Pancreas (tissue), 10 donors: ENCODE measurements at regions not wholly inside any gene's neighbourhood (a gene's known extent, or its start where the extent isn't known, plus 50 kb on each side); places are given as distances from the start of the nearest gene placed in this dataset.

Experiments used
- ATAC-seq, 4 donors: fragments of 200-7000 bp; cut with Tn5 transposase; one replicate each; pipeline versions ENCODE4 v1.8.0 to v1.9.1; 2020; ENCODE audit warnings: mild to moderate bottlenecking in 4 of 4, moderate library complexity in 4 of 4
- DNase-seq, 6 donors: peaks; one replicate each; pipeline ENCODE4 v3.0.0-alpha.2; 2020
- FAIRE-seq: peaks from 2 replicates; lab custom pipeline; 2012; peaks lifted over from hg19 to GRCh38; lab: Jason Lieb, UNC
- H3K27ac ChIP-seq, 4 donors: fragments of 200-600 bp; sonication (generic); 1 replicate in 3 of 4; 2 replicates in 1 of 4; pipeline versions ENCODE4 v1.5.0 to v1.8.0; 2020
- H3K27me3 ChIP-seq, 4 donors: fragments of 200-600 bp; one replicate each; pipeline ENCODE4 v1.8.0; 2021
- H3K36me3 ChIP-seq, 3 donors: fragments of 200-600 bp; sonication (generic) in 1 of 3; one replicate each; pipeline versions ENCODE4 v1.5.0 to v1.8.0; 2020 to 2021
- H3K4me1 ChIP-seq, 3 donors: fragments of 200-600 bp; one replicate each; pipeline ENCODE4 v1.8.0; 2021
- H3K4me3 ChIP-seq, 4 donors: fragments of 200-600 bp; sonication (generic) in 2 of 4; one replicate each; pipeline versions ENCODE4 v1.5.0 to v1.8.0; 2020 to 2021
- H3K9me3 ChIP-seq, 4 donors: fragments of 200-600 bp; one replicate each; pipeline ENCODE4 v1.8.0; 2021
- WGBS, 2 donors: extraction: QIAGEN DNeasy Blood & Tissue Kit; methylation state at CpG; one replicate each; pipeline ENCODE4 v1.1.7; 2013; 5-methylcytosine and 5-hydroxymethylcytosine counted together
- intact Hi-C, 3 donors: fragments of 100-400 bp; cut with DNase I; formaldehyde crosslinking; loops; one replicate each; pipeline versions ENCODE4 v1.11.1 to v1.14.2; 2022
- TF ChIP-seq, protein P1 (sequence below), 4 donors: fragments of 200-600 bp; sonication (generic) in 3 of 4; IDR thresholded peaks; one replicate each; pipeline versions ENCODE4 v1.5.0 to v1.8.0; 2021; ENCODE audit warnings: antibody characterized with exemption in 4 of 4
- donor health status: healthy with polysubstance abuse.
- donor health status: DM: no; HTN: no; CAD: no; lungs with moderate emphysema.
- donor health status: DM: no; HTN: no; CAD: no.
- donor health status: control.
- donor health status: control.
- donor health status: Bipolar disorder and iron deficiency.
- donor health status: DM: yes; HTN: yes; CAD: no.
- donor health status: DM: no; HTN: no; CAD: no.
- donor health status: DM: no; HTN: no; CAD: no.
- donor health status: DM: yes; HTN: yes; CAD: no.

DNA sequence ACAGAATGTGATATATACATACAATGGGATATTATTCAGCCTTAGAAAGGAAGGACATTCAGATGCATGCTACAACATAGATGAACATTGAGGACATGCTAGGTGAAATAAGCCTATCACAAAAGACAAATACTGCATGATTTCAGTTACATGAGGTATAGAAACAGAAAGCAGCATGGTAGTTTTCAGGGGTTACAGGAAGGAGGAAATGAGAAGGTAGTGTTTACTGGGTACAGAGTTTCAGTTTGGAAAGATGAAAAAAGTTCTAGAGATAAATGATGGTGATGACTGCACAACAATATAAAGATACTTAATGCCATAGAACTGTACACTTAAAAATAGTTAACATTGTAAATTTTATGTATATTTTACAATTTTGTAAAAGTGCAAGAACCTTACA, 266.7 kb upstream of the C11orf87 start:
- no peak for FAIRE-seq
- Histone ChIP-seq H3K36me3 (no peaks in the 10 kb centered on the region), H3K4me1 (no peaks in the 10 kb centered on the region), H3K27me3 (no peaks in the 10 kb centered on the region), H3K27ac (no peak overlapping the region), H3K4me3 (no peak overlapping the region), H3K9me3 (no peaks in the 10 kb centered on the region)
- ATAC-seq: no peak
- DNase-seq: no peak
- TF ChIP-seq, protein P1, sequence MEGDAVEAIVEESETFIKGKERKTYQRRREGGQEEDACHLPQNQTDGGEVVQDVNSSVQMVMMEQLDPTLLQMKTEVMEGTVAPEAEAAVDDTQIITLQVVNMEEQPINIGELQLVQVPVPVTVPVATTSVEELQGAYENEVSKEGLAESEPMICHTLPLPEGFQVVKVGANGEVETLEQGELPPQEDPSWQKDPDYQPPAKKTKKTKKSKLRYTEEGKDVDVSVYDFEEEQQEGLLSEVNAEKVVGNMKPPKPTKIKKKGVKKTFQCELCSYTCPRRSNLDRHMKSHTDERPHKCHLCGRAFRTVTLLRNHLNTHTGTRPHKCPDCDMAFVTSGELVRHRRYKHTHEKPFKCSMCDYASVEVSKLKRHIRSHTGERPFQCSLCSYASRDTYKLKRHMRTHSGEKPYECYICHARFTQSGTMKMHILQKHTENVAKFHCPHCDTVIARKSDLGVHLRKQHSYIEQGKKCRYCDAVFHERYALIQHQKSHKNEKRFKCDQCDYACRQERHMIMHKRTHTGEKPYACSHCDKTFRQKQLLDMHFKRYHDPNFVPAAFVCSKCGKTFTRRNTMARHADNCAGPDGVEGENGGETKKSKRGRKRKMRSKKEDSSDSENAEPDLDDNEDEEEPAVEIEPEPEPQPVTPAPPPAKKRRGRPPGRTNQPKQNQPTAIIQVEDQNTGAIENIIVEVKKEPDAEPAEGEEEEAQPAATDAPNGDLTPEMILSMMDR (IDR thresholded peaks at IDR 0.05): no peak
- intact Hi-C loops: no loop called here

DNA sequence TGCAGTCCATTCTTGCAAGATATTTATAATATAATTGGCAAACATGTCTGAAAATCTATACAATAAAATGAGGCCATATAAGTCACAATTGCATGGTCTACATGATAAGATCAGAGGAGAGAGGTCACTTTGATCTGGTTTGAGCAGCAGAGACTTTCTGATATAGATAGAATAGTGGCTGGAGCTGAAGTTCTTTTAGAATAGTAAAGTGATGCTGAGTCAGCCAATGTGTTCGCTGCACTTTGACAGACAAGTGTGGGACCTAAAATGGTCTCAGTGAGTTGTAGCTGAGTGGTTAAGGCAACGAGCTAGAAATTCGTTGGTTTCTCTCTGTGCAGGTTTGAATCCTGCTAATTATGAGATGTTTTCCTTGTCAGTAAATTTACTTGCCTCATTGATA, 257.0 kb upstream of the C11orf87 start:
- Histone ChIP-seq H3K4me3 (no peak overlapping the region), H3K27me3 (no peaks in the 10 kb centered on the region), H3K27ac (no peak overlapping the region), H3K4me1 (no peaks in the 10 kb centered on the region), H3K36me3 (no peaks in the 10 kb centered on the region), H3K9me3 (no peaks in the 10 kb centered on the region)
- FAIRE-seq (no peak), ATAC-seq (no peak), DNase-seq (no peak)
- intact Hi-C loops: no loop called here
- TF ChIP-seq, protein P1 (IDR thresholded peaks at IDR 0.05): no peak
- 64 to 72% methylated on average over 3 of the region's 3 CpGs for WGBS, 2 donors

DNA sequence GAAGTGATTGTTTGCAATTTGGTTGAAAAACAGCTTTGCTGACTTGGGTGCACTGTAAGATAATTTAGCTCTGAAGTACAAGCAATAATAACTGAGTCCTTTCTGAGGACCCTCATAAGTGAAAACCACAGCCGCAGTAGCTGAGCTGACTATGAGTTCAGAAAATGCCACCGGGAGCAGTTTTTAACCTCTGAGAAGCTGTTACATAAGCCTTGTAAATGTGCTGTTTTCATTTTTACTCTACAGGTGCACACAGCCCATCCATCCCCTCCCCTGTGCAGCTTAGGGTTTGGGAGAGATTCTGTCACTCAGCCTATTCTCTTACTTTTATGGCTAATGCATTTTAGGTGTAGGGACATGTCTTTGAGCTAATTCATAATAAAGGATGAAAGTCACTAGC, 255.5 kb upstream of the C11orf87 start:
- FAIRE-seq (no peak), DNase-seq (no peak), ATAC-seq (no peak)
- intact Hi-C loops: no loop called here
- TF ChIP-seq, protein P1 (IDR thresholded peaks at IDR 0.05): no peak
- no peak overlapping the region for H3K4me3 ChIP-seq
- no peaks in the 10 kb centered on the region for H3K27me3 ChIP-seq
- 77 to 83% methylated on average over 2 of the region's 2 CpGs for WGBS, 2 donors
- no peaks in the 10 kb centered on the region for H3K4me1 ChIP-seq
- H3K9me3 ChIP-seq: no peaks in the 10 kb centered on the region
- H3K27ac ChIP-seq: no peak overlapping the region
- H3K36me3 ChIP-seq: no peaks in the 10 kb centered on the region

DNA sequence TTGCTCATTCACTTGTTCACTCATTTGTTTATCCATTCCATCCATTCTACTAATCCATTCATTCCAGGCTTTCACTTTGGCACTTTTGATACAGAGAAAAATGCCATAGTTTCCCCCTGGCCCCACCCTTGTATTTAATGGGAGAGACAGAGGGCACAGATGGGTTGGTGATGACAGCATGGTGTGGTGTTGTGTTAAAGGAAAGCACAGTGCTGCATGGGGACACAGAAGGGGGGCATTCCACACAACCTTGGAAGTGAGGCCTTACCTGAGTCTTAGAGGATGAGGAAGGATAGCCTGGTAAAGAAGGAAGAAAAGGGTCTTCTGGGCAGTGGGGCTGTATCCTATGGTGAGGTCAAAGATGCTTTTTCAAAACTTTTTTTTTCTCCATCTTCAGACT, 248.5 kb upstream of the C11orf87 start:
- Histone ChIP-seq H3K9me3 (no peaks in the 10 kb centered on the region), H3K4me3 (no peak overlapping the region), H3K27me3 (no peaks in the 10 kb centered on the region), H3K36me3 (no peaks in the 10 kb centered on the region), H3K4me1 (no peaks in the 10 kb centered on the region), H3K27ac (no peak overlapping the region)
- ATAC-seq: no peak
- intact Hi-C loops: no loop called here
- no peak for DNase-seq
- TF ChIP-seq, protein P1 (IDR thresholded peaks at IDR 0.05): no peak
- no peak for FAIRE-seq

DNA sequence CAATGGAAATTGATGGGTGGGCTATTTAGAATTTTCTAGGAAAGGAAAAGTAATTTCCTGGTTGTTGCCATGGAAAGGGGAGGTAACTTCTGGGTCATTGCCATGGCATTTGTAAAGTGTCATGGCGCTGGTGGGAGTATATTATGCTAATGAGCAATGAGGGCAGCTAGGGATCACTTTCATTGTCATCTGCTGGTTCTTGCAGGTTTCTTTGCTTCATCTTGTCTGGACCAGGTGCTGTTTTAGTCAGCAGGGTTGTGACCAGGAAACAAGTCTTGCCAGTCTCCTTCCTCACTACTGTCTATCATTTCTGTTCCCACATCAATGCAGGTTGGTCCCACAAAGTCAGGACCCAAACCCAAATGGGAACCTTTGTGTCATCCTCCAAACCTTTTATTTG, 237.6 kb upstream of the C11orf87 start:
- FAIRE-seq: no peak
- no peaks in the 10 kb centered on the region for H3K9me3 ChIP-seq

More for the DNA sequence above, 237.6 kb upstream of the C11orf87 start:
- no peak overlapping the region for H3K27ac ChIP-seq
- H3K4me3 ChIP-seq: no peak overlapping the region
- intact Hi-C loops: no loop called here
- no peak for ATAC-seq
- H3K36me3 ChIP-seq: no peaks in the 10 kb centered on the region
- WGBS, 2 donors: 61 to 93% methylated on average over 1 of the region's 1 CpG
- TF ChIP-seq, protein P1 (IDR thresholded peaks at IDR 0.05): no peak
- no peaks in the 10 kb centered on the region for H3K27me3 ChIP-seq
- no peaks in the 10 kb centered on the region for H3K4me1 ChIP-seq
- no peak for DNase-seq
